Urothelium cell line (cell line): ENCODE measurements at regions not wholly inside any gene's neighbourhood (a gene's known extent, or its start where the extent isn't known, plus 50 kb on each side); places are given as distances from the start of the nearest gene placed in this dataset.
"Not testable (repeated sequence)": the region's sequence is repeated elsewhere in the genome, so short reads cannot be mapped to it uniquely, and the experiment has no call there.

ENCODE experiments used
- DNase-seq: peaks from one replicate; pipeline ENCODE4 v3.0.0; 2011; ENCODE audit warnings: low spot score, mixed read lengths
- FAIRE-seq: peaks from 2 replicates; lab custom pipeline; 2011; peaks lifted over from hg19 to GRCh38; lab: Jason Lieb, UNC

- no peak for DNase-seq
- FAIRE-seq = no peak
Observed at GRCh38 chr6:55052846-55053245, 121.5 kb upstream of the HCRTR2 start.

GRCh38 chr6:55058682-55059081 is 115.6 kb upstream of the HCRTR2 start:
- no peak for FAIRE-seq
- DNase-seq = no peak

- FAIRE-seq (no peak), DNase-seq (no peak)
Observed at GRCh38 chr6:55064711-55065420, 109.4 kb upstream of the HCRTR2 start.

GRCh38 chr6:55069132-55069781 is 105.1 kb upstream of the HCRTR2 start:
- DNase-seq (peak; percentile 45), FAIRE-seq (no peak)

GRCh38 chr6:55082021-55082420 is 92.3 kb upstream of the HCRTR2 start:
- DNase-seq (no peak), FAIRE-seq (no peak)

GRCh38 chr6:55088011-55088410 is 86.3 kb upstream of the HCRTR2 start:
- peak; percentile 16 for DNase-seq
- not testable (repeated sequence) for FAIRE-seq

- DNase-seq = no peak
- FAIRE-seq = no peak
Observed at GRCh38 chr6:55088902-55089301, 85.4 kb upstream of the HCRTR2 start.

GRCh38 chr6:55089325-55089724 is 85.0 kb upstream of the HCRTR2 start:
- no peak for FAIRE-seq
- no peak for DNase-seq

GRCh38 chr6:55100686-55101085 is 73.6 kb upstream of the HCRTR2 start:
- no peak for FAIRE-seq
- no peak for DNase-seq

- FAIRE-seq (no peak), DNase-seq (no peak)
Observed at GRCh38 chr6:55101157-55101556, 73.2 kb upstream of the HCRTR2 start.

- no peak for FAIRE-seq
- DNase-seq = no peak
Observed at GRCh38 chr6:55108134-55109130, 65.9 kb upstream of the HCRTR2 start.

- no peak for FAIRE-seq
Observed at GRCh38 chr6:55117267-55117666, 57.0 kb upstream of the HCRTR2 start.

GRCh38 chr6:55124241-55124640 is 50.1 kb upstream of the HCRTR2 start:
- not testable (repeated sequence) for DNase-seq, FAIRE-seq

More at GRCh38 chr6:55117267-55117666, 57.0 kb upstream of the HCRTR2 start:
- no peak for DNase-seq
